ENCODE measurements at regions not wholly inside any gene's neighbourhood (a gene's known extent, or its start where the extent isn't known, plus 50 kb on each side); places are given as distances from the start of the nearest gene placed in this dataset.

GRCh38 chr15:29480949-29481348 lies 211.3 kb upstream of the NSMCE3 start:
- no peak for DNase-seq

- DNase-seq, result no peak
These were observed 210.7 kb upstream of the NSMCE3 start for GRCh38 chr15:29480278-29480677.

- no peak for DNase-seq
These were observed 207.6 kb upstream of the NSMCE3 start for GRCh38 chr15:29477256-29477655.

GRCh38 chr15:29476503-29477080 lies 207.0 kb upstream of the NSMCE3 start:
- no peak for DNase-seq

GRCh38 chr15:29475096-29475495 lies 205.5 kb upstream of the NSMCE3 start:
- no peak for DNase-seq

- DNase-seq, result no peak
These were observed 204.0 kb upstream of the NSMCE3 start for GRCh38 chr15:29473621-29474105.

GRCh38 chr15:29472901-29473445 lies 203.4 kb upstream of the NSMCE3 start:
- DNase-seq, result no peak

- no peak for DNase-seq
These were observed 202.1 kb upstream of the NSMCE3 start for GRCh38 chr15:29471757-29472156.

- DNase-seq, result no peak
These were observed 201.7 kb upstream of the NSMCE3 start for GRCh38 chr15:29471306-29471705.

GRCh38 chr15:29470794-29471193 lies 201.2 kb upstream of the NSMCE3 start:
- DNase-seq, result no peak

- no peak for DNase-seq
These were observed 200.7 kb upstream of the NSMCE3 start for GRCh38 chr15:29470311-29470710.

GRCh38 chr15:29468899-29469298 lies 199.3 kb upstream of the NSMCE3 start:
- no peak for DNase-seq

GRCh38 chr15:29467091-29467490 lies 197.5 kb upstream of the NSMCE3 start:
- DNase-seq, result no peak

- DNase-seq, result no peak
These were observed 196.7 kb upstream of the NSMCE3 start for GRCh38 chr15:29466292-29466691.

- no peak for DNase-seq
These were observed 196.2 kb upstream of the NSMCE3 start for GRCh38 chr15:29465816-29466215.

- DNase-seq, result no peak
These were observed 195.6 kb upstream of the NSMCE3 start for GRCh38 chr15:29465196-29465595.

- no peak for DNase-seq
These were observed 192.3 kb upstream of the NSMCE3 start for GRCh38 chr15:29461877-29462276.

GRCh38 chr15:29458361-29458760 lies 188.7 kb upstream of the NSMCE3 start:
- no peak for DNase-seq

- DNase-seq, result no peak
These were observed 188.1 kb upstream of the NSMCE3 start for GRCh38 chr15:29457729-29458128.

GRCh38 chr15:29456964-29457363 lies 187.3 kb upstream of the NSMCE3 start:
- DNase-seq, result no peak

GRCh38 chr15:29456255-29456654 lies 186.6 kb upstream of the NSMCE3 start:
- DNase-seq, result no peak

GRCh38 chr15:29455530-29455929 lies 185.9 kb upstream of the NSMCE3 start:
- no peak for DNase-seq

GRCh38 chr15:29455055-29455454 lies 185.4 kb upstream of the NSMCE3 start:
- no peak for DNase-seq

GRCh38 chr15:29454506-29454905 lies 184.9 kb upstream of the NSMCE3 start:
- no peak for DNase-seq
